ENCODE measurements at regions not wholly inside any gene's neighbourhood (a gene's known extent, or its start where the extent isn't known, plus 50 kb on each side); places are given as distances from the start of the nearest gene placed in this dataset.

DNA sequence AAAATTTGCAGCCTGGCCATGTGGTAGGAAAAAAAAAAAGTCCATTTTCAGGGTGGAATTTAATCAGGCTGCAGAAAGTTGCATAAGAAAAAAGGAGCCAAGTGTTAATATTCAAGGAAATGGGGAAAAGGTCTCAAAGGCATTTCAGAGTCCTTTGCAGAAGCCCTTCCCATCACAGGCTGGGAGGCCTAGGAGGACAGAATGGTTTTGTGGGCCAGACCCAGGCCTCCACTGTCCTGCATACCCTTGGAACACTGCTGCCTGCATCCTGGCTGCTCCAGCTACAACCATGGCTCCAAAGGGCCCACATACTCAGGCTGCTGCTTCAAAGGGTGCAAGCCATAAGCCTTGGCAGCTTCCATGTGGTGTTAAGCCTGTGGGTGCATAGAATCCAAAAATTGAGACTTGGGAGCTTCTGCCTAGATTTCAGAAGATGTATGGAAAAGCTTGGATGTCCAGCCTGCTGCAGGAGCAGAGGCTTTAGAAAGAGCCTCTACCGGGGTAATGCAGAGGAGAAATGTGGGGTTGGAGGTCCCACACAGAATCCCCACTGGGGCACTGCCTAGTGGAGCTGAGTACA, 239.0 kb upstream of the STXBP5 start:
- H3K4me3 ChIP-seq (ENCODE audit: low read depth, low read length) = no peak overlapping the region
- TF ChIP-seq, protein P1, sequence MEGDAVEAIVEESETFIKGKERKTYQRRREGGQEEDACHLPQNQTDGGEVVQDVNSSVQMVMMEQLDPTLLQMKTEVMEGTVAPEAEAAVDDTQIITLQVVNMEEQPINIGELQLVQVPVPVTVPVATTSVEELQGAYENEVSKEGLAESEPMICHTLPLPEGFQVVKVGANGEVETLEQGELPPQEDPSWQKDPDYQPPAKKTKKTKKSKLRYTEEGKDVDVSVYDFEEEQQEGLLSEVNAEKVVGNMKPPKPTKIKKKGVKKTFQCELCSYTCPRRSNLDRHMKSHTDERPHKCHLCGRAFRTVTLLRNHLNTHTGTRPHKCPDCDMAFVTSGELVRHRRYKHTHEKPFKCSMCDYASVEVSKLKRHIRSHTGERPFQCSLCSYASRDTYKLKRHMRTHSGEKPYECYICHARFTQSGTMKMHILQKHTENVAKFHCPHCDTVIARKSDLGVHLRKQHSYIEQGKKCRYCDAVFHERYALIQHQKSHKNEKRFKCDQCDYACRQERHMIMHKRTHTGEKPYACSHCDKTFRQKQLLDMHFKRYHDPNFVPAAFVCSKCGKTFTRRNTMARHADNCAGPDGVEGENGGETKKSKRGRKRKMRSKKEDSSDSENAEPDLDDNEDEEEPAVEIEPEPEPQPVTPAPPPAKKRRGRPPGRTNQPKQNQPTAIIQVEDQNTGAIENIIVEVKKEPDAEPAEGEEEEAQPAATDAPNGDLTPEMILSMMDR (IDR thresholded peaks at IDR 0.05; ENCODE audit: insufficient read depth, low read length) = no peak
- DNase-seq (ENCODE audit: low read depth) = no peak

DNA sequence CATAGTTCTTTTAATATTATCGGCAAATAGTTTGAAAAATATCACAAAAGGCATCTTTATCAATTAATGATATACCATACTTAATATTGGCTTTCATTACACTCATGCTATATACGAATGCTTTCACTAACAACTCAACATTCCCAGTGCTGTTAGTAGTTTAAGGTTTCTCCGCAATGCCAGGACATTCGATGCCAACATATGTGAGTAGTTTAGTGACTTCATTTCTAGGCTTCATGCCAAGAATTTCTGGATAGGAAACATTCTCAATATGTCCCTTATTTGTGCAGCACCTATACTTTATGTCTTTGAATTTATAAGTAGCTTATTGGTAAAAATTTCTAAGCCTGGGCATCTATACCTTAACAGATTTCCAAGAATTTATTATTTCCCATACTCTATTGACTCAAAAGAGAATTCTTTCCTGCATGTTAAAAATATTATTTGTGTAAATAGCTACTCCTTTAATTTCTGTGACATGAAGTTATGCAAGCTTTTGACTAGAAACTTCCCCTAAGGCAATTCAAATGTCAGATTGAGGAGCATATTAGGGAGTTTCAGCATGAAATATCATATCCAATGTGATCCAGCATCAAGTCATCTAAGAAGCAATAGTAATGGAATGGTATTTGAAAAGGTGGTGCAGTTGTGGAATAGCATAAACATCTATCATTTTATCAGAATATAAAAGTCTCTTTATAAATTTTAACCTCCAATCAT, 236.0 kb upstream of the STXBP5 start:
- TF ChIP-seq, protein P1 (IDR thresholded peaks at IDR 0.05; ENCODE audit: insufficient read depth, low read length) = no peak

DNA sequence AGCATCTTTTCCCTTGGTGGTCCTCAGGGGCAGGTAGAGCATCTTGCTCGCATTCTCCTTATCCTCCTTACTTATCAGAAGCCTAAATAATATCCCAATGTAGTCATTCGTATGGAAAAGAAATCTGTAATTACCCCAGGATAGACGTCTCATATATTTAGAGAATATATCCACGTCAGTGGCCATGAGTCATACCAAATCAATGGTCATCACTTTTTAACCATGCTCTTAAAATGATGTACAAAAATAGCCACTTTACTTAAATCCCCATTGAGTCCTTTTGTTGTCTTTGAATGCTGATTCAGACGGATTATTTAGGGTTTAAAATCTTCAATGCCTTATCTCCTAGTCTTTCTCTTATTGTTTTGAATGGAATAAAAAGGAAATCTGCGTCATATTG, 231.7 kb upstream of the STXBP5 start:
- H3K4me3 ChIP-seq (ENCODE audit: low read depth, low read length) = no peak overlapping the region
- TF ChIP-seq, protein P1 (IDR thresholded peaks at IDR 0.05; ENCODE audit: insufficient read depth, low read length) = no peak
- peak; percentile 38 for DNase-seq (ENCODE audit: low read depth)

More for the DNA sequence above, 236.0 kb upstream of the STXBP5 start:
- DNase-seq (ENCODE audit: low read depth) = peak; percentile 94
- H3K4me3 ChIP-seq (ENCODE audit: low read depth, low read length) = no peak overlapping the region

DNA sequence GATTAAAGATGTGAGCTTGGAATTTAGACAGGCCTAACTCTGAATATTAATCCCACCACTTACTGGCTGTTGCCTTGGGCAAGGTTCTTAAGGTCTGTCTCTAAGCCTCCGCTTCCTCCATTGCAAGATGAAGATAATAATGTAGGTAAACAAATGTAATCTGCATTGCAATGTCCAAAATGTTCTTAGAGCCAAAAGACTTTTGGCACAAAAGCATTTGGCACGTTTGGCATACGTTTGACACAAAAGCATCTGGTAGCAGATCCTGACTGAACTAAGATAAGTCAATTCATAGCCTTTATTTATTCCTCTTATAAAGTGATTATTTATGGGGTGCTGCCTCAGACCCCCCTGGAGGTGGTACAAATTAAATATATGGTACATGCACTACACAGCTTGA, 229.9 kb upstream of the STXBP5 start:
- TF ChIP-seq, protein P1 (IDR thresholded peaks at IDR 0.05; ENCODE audit: insufficient read depth, low read length) = no peak
- no peak overlapping the region for H3K4me3 ChIP-seq (ENCODE audit: low read depth, low read length)
- peak; percentile 23 for DNase-seq (ENCODE audit: low read depth)

DNA sequence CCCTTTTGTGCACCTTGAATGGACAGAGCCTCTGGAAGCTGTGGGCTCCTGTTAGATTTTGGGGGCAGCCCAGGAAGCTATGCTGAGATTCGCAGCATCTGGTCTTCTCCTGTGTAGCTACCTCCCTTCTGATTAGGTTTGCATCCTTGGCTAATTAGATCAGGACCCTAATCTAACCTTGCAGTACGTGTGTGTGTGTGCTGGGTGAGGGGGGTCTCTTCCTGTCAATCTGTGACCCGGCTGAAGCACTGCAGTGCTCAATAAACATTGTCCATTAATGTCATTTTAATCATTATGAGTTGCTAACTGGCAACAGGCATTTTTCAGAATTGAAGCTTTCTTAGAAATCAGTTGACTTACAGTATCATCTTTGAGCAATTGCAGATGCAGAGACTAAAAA, 229.1 kb upstream of the STXBP5 start:
- no peak overlapping the region for H3K4me3 ChIP-seq (ENCODE audit: low read depth, low read length)
- TF ChIP-seq, protein P1 (IDR thresholded peaks at IDR 0.05; ENCODE audit: insufficient read depth, low read length) = no peak
- DNase-seq (ENCODE audit: low read depth) = no peak

DNA sequence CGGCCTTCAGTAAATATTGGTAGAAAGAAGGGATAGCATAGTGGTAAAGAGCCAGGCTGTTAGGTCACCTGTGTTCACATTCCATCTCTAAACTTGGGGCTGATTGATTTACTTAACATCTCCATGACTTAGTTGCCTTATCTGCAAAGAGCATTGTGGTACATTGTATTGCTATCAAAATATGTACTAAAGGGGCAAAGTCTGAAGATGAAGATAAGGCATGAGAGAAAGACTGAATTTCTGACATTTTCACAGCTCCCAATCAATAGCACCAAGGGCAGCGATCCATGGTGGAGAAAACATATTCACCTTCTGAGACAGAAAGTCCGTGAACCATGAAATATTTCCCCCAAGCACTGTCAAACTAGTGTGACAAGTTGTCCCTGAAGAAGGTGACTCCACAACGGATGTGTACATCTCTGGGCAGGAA, 223.3 kb upstream of the STXBP5 start:
- TF ChIP-seq, protein P1 (IDR thresholded peaks at IDR 0.05; ENCODE audit: insufficient read depth, low read length) = no peak
- DNase-seq (ENCODE audit: low read depth) = no peak
- no peak overlapping the region for H3K4me3 ChIP-seq (ENCODE audit: low read depth, low read length)
